CD14-positive monocyte (primary cell): ENCODE measurements at regions not wholly inside any gene's neighbourhood (a gene's known extent, or its start where the extent isn't known, plus 50 kb on each side); places are given as distances from the start of the nearest gene placed in this dataset.

Experiments used
- DNase-seq, 3 donors: peaks; one replicate each; pipeline ENCODE4 v3.0.0-alpha.2; 2011 to 2022
- H2AFZ ChIP-seq: 2 replicates; pipeline ENCODE4 v1.6.0; 2012; ENCODE audit warnings: mild to moderate bottlenecking, low read depth, low read length, inconsistent platforms; ENCODE audit not compliant: insufficient read depth, poor library complexity, severe bottlenecking
- H3K27ac ChIP-seq, 2 donors: 1 replicate in 1 of 2; 2 replicates in 1 of 2; pipeline ENCODE4 v1.5.1; 2012 to 2013; ENCODE audit warnings: low read length in 2 of 2, control low read depth in 1 of 2, inconsistent platforms in 1 of 2, low read depth in 1 of 2, mild to moderate bottlenecking in 1 of 2
- H3K27me3 ChIP-seq, 2 donors: one replicate each; pipeline versions ENCODE4 v1.6.0 to v1.6.1; 2011 to 2013; ENCODE audit warnings: low read length in 2 of 2; ENCODE audit not compliant: control insufficient read depth in 2 of 2, insufficient read depth in 2 of 2
- H3K36me3 ChIP-seq, 2 donors: replicated peaks in 1 of 2; 1 replicate in 1 of 2; 2 replicates in 1 of 2; pipeline versions ENCODE4 v1.5.1 to v1.6.1; 2012 to 2013; ENCODE audit warnings: low read length in 2 of 2, control low read depth in 1 of 2, inconsistent platforms in 1 of 2, mild to moderate bottlenecking in 1 of 2; ENCODE audit not compliant: insufficient read depth in 2 of 2, control insufficient read depth in 1 of 2
- H3K4me1 ChIP-seq, 2 donors: 1 replicate in 1 of 2; 2 replicates in 1 of 2; pipeline versions ENCODE4 v1.5.1 to v1.6.1; 2012 to 2013; ENCODE audit warnings: low read length in 2 of 2, control low read depth in 1 of 2, inconsistent platforms in 1 of 2, mild to moderate bottlenecking in 1 of 2, moderate library complexity in 1 of 2; ENCODE audit not compliant: insufficient read depth in 2 of 2, control insufficient read depth in 1 of 2
- H3K4me2 ChIP-seq: replicated peaks from 2 replicates; pipeline ENCODE3; 2012; ENCODE audit warnings: low read length, moderate library complexity, mild to moderate bottlenecking; ENCODE audit not compliant: poor library complexity, severe bottlenecking; ENCODE audit errors: extremely low read depth
- H3K4me3 ChIP-seq, 3 experiments: fragments of 200-600 bp in 1 of 3; sonication (generic) in 1 of 3; replicated peaks in 1 of 3; 1 replicate in 2 of 3; 2 replicates in 1 of 3; pipeline ENCODE4 v1.5.1; 2011 to 2013; ENCODE audit warnings: low read length in 3 of 3, mild to moderate bottlenecking in 3 of 3, control low read depth in 2 of 3, low read depth in 2 of 3, inconsistent platforms in 1 of 3, moderate library complexity in 1 of 3
- H3K79me2 ChIP-seq: 2 replicates; pipeline ENCODE4 v1.6.0; 2012; ENCODE audit warnings: mild to moderate bottlenecking, control low read depth, inconsistent platforms, low read length, moderate library complexity; ENCODE audit not compliant: insufficient read depth
- H3K9ac ChIP-seq: 2 replicates; pipeline ENCODE4 v1.6.0; 2017; ENCODE audit warnings: low read length, mild to moderate bottlenecking; ENCODE audit not compliant: insufficient read depth, poor library complexity, severe bottlenecking
- H3K9me3 ChIP-seq, 2 donors: replicated peaks in 1 of 2; 1 replicate in 1 of 2; 2 replicates in 1 of 2; pipeline versions ENCODE4 v1.5.1 to v1.6.1; 2012 to 2013; ENCODE audit warnings: low read length in 2 of 2, control low read depth in 1 of 2; ENCODE audit not compliant: control insufficient read depth in 1 of 2, insufficient read depth in 1 of 2
- H4K20me1 ChIP-seq: 2 replicates; pipeline ENCODE4 v1.6.0; 2012; ENCODE audit warnings: mild to moderate bottlenecking, low read length, control low read depth, moderate library complexity; ENCODE audit not compliant: insufficient read depth
- H3K27ac Mint-ChIP-seq, 7 donors: one replicate each; pipeline ENCODE4 v1.8.0; 2020; ENCODE audit warnings: mild to moderate bottlenecking in 7 of 7, mixed read lengths in 7 of 7, moderate library complexity in 6 of 7, inconsistent platforms in 2 of 7
- H3K27me3 Mint-ChIP-seq, 3 donors: one replicate each; pipeline ENCODE4 v1.8.0; 2021 to 2022; ENCODE audit warnings: low read depth in 3 of 3, mild to moderate bottlenecking in 3 of 3, mixed read lengths in 3 of 3, moderate library complexity in 3 of 3, inconsistent platforms in 1 of 3
- H3K36me3 Mint-ChIP-seq, 2 donors: one replicate each; pipeline ENCODE4 v1.8.0; 2020; ENCODE audit warnings: mixed read lengths in 2 of 2, inconsistent platforms in 1 of 2, mild to moderate bottlenecking in 1 of 2
- H3K4me1 Mint-ChIP-seq: one replicate; pipeline ENCODE4 v1.8.0; 2020; ENCODE audit warnings: mild to moderate bottlenecking, mixed read lengths
- H3K4me3 Mint-ChIP-seq, 2 donors: one replicate each; pipeline ENCODE4 v1.8.0; 2020; ENCODE audit warnings: mild to moderate bottlenecking in 2 of 2, mixed read lengths in 2 of 2, moderate library complexity in 1 of 2
- H3K9me3 Mint-ChIP-seq, 7 donors: one replicate each; pipeline ENCODE4 v1.8.0; 2020 to 2022; ENCODE audit warnings: mixed read lengths in 7 of 7, mild to moderate bottlenecking in 6 of 7, moderate library complexity in 6 of 7, inconsistent platforms in 2 of 7
- CTCF ChIP-seq: fragments of 200-600 bp; IDR thresholded peaks from one replicate; pipeline ENCODE4 v1.8.0; 2022; ENCODE audit warnings: antibody characterized with exemption, mild to moderate bottlenecking
- WGBS: methylation state at CpG from one replicate; pipeline ENCODE4 v1.1.5; 2013; ENCODE audit warnings: missing lambda C conversion rate; ENCODE audit not compliant: insufficient coverage; 5-methylcytosine and 5-hydroxymethylcytosine counted together
- intact Hi-C, 2 donors: fragments of 100-400 bp; cut with micrococcal nuclease; formaldehyde crosslinking; loops; one replicate each; pipeline versions ENCODE4 v1.15.0 to v1.15.1; 2023

- no peaks in the 10 kb centered on the region for H3K36me3 ChIP-seq
- no peaks in the 10 kb centered on the region for H3K79me2 ChIP-seq
- intact Hi-C loops = no loop called here
- WGBS = 70% methylated on average over 13 of the region's 13 CpGs
- H3K4me3 Mint-ChIP-seq = no peak overlapping the region
- no peak for TF ChIP-seq CTCF
- no peaks in the 10 kb centered on the region for H3K9me3 ChIP-seq
- H4K20me1 ChIP-seq = no peaks in the 10 kb centered on the region
- H3K27me3 Mint-ChIP-seq = peaks cover 3 to 31% (median 22%) of the 10 kb centered on the region in 3 donors
- H2AFZ ChIP-seq = no peak overlapping the region
- H3K27me3 ChIP-seq = peaks cover 0 to 7% of the 10 kb centered on the region in 2 donors
- no peak overlapping the region for H3K4me3 ChIP-seq
- no peak for DNase-seq
- H3K4me2 ChIP-seq = no peak overlapping the region
- H3K4me1 ChIP-seq = peaks cover 8% of the 10 kb centered on the region in 2 donors
- H3K27ac ChIP-seq = no peak overlapping the region
- H3K36me3 Mint-ChIP-seq = no peaks in the 10 kb centered on the region
- no peak overlapping the region for H3K9ac ChIP-seq
- H3K4me1 Mint-ChIP-seq = peaks cover 10% of the 10 kb centered on the region
- H3K9me3 Mint-ChIP-seq = peaks cover 0 to 3% (median 0%) of the 10 kb centered on the region in 7 donors
- no peak overlapping the region for H3K27ac Mint-ChIP-seq
These were observed 97.2 kb upstream of the SFSWAP start for GRCh38 chr12:131613678-131614077.

DNA sequence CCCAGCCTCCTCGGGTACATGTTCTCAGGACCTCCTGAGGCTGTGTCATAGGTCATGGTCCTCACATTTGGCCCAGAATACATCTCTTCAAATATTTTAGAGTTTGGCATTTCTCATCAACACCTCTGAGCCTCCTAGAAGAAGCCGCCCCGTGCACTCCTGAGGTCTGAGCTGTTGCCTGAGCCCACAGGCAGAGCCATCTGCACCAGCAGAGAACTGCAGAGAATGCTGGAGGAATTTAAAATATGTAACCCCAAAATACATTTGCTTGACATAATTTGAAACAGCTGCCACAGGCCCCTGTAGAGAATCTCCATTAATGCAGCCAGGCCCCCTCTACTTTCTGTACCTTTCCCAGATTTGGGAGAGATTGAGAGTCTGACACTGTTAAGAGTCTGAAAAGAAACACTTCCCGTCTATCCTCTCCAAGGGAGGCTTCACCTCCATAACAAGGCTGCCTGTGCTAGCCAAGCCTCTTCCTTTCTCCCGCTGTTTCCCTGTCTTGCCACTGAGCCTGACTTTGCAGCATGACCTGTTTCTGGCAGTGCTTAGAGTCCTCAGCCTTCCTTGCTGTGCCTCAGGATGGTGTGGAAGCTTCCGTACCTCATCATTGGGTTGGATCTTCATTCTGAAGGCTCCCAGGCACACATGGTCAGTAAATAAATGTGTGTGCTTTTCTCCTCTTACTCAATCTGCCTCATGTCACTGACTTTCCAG is 95.4 kb upstream of the SFSWAP start:
- Histone ChIP-seq H3K36me3 (no peaks in the 10 kb centered on the region), H3K27ac (no peak overlapping the region), H3K4me3 (no peak overlapping the region), H2AFZ (no peak overlapping the region), H3K79me2 (no peaks in the 10 kb centered on the region), H3K4me1 (no peaks in the 10 kb centered on the region), H4K20me1 (no peaks in the 10 kb centered on the region), H3K9ac (no peak overlapping the region), H3K4me2 (no peak overlapping the region), H3K27me3 (peaks cover 0 to 14% of the 10 kb centered on the region in 2 donors), H3K9me3 (no peaks in the 10 kb centered on the region)
- intact Hi-C loops = no loop called here
- peaks cover 0 to 3% (median 0%) of the 10 kb centered on the region in 7 donors for H3K9me3 Mint-ChIP-seq
- WGBS = 90% methylated on average over 3 of the region's 6 CpGs
- H3K4me3 Mint-ChIP-seq = no peak overlapping the region
- TF ChIP-seq CTCF = no peak
- peaks cover 2% of the 10 kb centered on the region for H3K4me1 Mint-ChIP-seq
- DNase-seq = no peak
- peaks cover 6 to 37% (median 32%) of the 10 kb centered on the region in 3 donors for H3K27me3 Mint-ChIP-seq
- H3K36me3 Mint-ChIP-seq = no peaks in the 10 kb centered on the region
- no peak overlapping the region for H3K27ac Mint-ChIP-seq
